GM18861 (cell line): ENCODE measurements at regions not wholly inside any gene's neighbourhood (a gene's known extent, or its start where the extent isn't known, plus 50 kb on each side); places are given as distances from the start of the nearest gene placed in this dataset.
A peak's percentile ranks its signal among the peaks of the same experiment; 100 is the strongest.
"Not testable (repeated sequence)": the region's sequence is repeated elsewhere in the genome, so short reads cannot be mapped to it uniquely, and the experiment has no call there.

Experiments
- ATAC-seq: cut with Tn5 transposase; IDR thresholded peaks from one replicate; pipeline ENCODE4 v1.9.1; 2021; ENCODE audit not compliant: unreplicated experiment

- no peak for ATAC-seq
Measured at GRCh38 chr10:2576892-2577291, 490.5 kb upstream of the PFKP start.

- ATAC-seq = no peak
Measured at GRCh38 chr10:2575460-2575859, 491.9 kb upstream of the PFKP start.

GRCh38 chr10:2572611-2573010 lies 494.7 kb upstream of the PFKP start:
- ATAC-seq = no peak

GRCh38 chr10:2556883-2557282 lies 510.5 kb upstream of the PFKP start:
- peak; percentile 93 for ATAC-seq

- ATAC-seq = no peak
Measured at GRCh38 chr10:2548071-2548470, 519.3 kb upstream of the PFKP start.

GRCh38 chr10:2547606-2548005 lies 519.7 kb upstream of the PFKP start:
- no peak for ATAC-seq

- ATAC-seq = not testable (repeated sequence)
Measured at GRCh38 chr10:2546894-2547293, 520.5 kb upstream of the PFKP start.

GRCh38 chr10:2543974-2544373 lies 523.4 kb upstream of the PFKP start:
- ATAC-seq = no peak

GRCh38 chr10:2543142-2543886 lies 524.0 kb upstream of the PFKP start:
- no peak for ATAC-seq

- no peak for ATAC-seq
Measured at GRCh38 chr10:2541176-2541575, 526.2 kb upstream of the PFKP start.

- no peak for ATAC-seq
Measured at GRCh38 chr10:2529945-2530344, 537.4 kb upstream of the PFKP start.

- no peak for ATAC-seq
Measured at GRCh38 chr10:2525781-2526180, 541.6 kb upstream of the PFKP start.

- ATAC-seq = no peak
Measured at GRCh38 chr10:2519139-2519538, 548.2 kb upstream of the PFKP start.

GRCh38 chr10:2509081-2509531 lies 558.2 kb upstream of the PFKP start:
- ATAC-seq = no peak

- ATAC-seq = not testable (repeated sequence)
Measured at GRCh38 chr10:2501366-2501940, 565.9 kb upstream of the PFKP start.

GRCh38 chr10:2494399-2494798 lies 572.9 kb upstream of the PFKP start:
- ATAC-seq = no peak

- no peak for ATAC-seq
Measured at GRCh38 chr10:2488446-2489005, 578.8 kb upstream of the PFKP start.

- ATAC-seq = no peak
Measured at GRCh38 chr10:2487921-2488320, 579.4 kb upstream of the PFKP start.

- no peak for ATAC-seq
Measured at GRCh38 chr10:2478656-2479055, 588.7 kb upstream of the PFKP start.

GRCh38 chr10:2476812-2477553 lies 590.4 kb upstream of the PFKP start:
- ATAC-seq = no peak

- ATAC-seq = no peak
Measured at GRCh38 chr10:2476218-2476811, 591.0 kb upstream of the PFKP start.
